ENCODE measurements at regions not wholly inside any gene's neighbourhood (a gene's known extent, or its start where the extent isn't known, plus 50 kb on each side); places are given as distances from the start of the nearest gene placed in this dataset.

- no peak for TF ChIP-seq FOXP2 (optimal IDR thresholded peaks at IDR 0.05; ENCODE audit: borderline replicate concordance, extremely low read depth, extremely low read length, insufficient read depth)
- TF ChIP-seq REST (IDR thresholded peaks at IDR 0.05; ENCODE audit: insufficient read depth in 1 of 2, low read depth in 2 of 2, low read length in 2 of 2), result no peak
- TF ChIP-seq TAF1 (IDR thresholded peaks at IDR 0.05; ENCODE audit: borderline replicate concordance, insufficient read depth, low read length), result no peak
- no peak for TF ChIP-seq SIN3A (IDR thresholded peaks at IDR 0.05; ENCODE audit: borderline replicate concordance, insufficient read depth, low read length)
- TF ChIP-seq POLR2AphosphoS5 (IDR thresholded peaks at IDR 0.05; ENCODE audit: low read depth, low read length), result no peak
Observed at GRCh38 chr10:88089498-88089897, 226.1 kb downstream of the PTEN start.

GRCh38 chr10:88090568-88091214, 227.3 kb downstream of the PTEN start:
- no peak for TF ChIP-seq FOXP2 (optimal IDR thresholded peaks at IDR 0.05; ENCODE audit: borderline replicate concordance, extremely low read depth, extremely low read length, insufficient read depth)
- no peak for TF ChIP-seq SIN3A (IDR thresholded peaks at IDR 0.05; ENCODE audit: borderline replicate concordance, insufficient read depth, low read length)
- no peak for TF ChIP-seq REST (IDR thresholded peaks at IDR 0.05; ENCODE audit: insufficient read depth in 1 of 2, low read depth in 2 of 2, low read length in 2 of 2)
- TF ChIP-seq POLR2AphosphoS5 (IDR thresholded peaks at IDR 0.05; ENCODE audit: low read depth, low read length), result no peak
- no peak for TF ChIP-seq TAF1 (IDR thresholded peaks at IDR 0.05; ENCODE audit: borderline replicate concordance, insufficient read depth, low read length)

GRCh38 chr10:88091490-88092061, 228.2 kb downstream of the PTEN start:
- no peak for TF ChIP-seq REST (IDR thresholded peaks at IDR 0.05; ENCODE audit: insufficient read depth in 1 of 2, low read depth in 2 of 2, low read length in 2 of 2)
- TF ChIP-seq TAF1 (IDR thresholded peaks at IDR 0.05; ENCODE audit: borderline replicate concordance, insufficient read depth, low read length), result no peak
- TF ChIP-seq FOXP2 (optimal IDR thresholded peaks at IDR 0.05; ENCODE audit: borderline replicate concordance, extremely low read depth, extremely low read length, insufficient read depth), result no peak
- TF ChIP-seq POLR2AphosphoS5 (IDR thresholded peaks at IDR 0.05; ENCODE audit: low read depth, low read length), result no peak
- TF ChIP-seq SIN3A (IDR thresholded peaks at IDR 0.05; ENCODE audit: borderline replicate concordance, insufficient read depth, low read length), result no peak

- no peak for TF ChIP-seq POLR2AphosphoS5 (IDR thresholded peaks at IDR 0.05; ENCODE audit: low read depth, low read length)
- no peak for TF ChIP-seq TAF1 (IDR thresholded peaks at IDR 0.05; ENCODE audit: borderline replicate concordance, insufficient read depth, low read length)
Observed at GRCh38 chr10:88092265-88092664, 228.8 kb downstream of the PTEN start.

- TF ChIP-seq REST (IDR thresholded peaks at IDR 0.05; ENCODE audit: insufficient read depth in 1 of 2, low read depth in 2 of 2, low read length in 2 of 2) (no peak), SIN3A (IDR thresholded peaks at IDR 0.05; ENCODE audit: borderline replicate concordance, insufficient read depth, low read length) (no peak), POLR2AphosphoS5 (IDR thresholded peaks at IDR 0.05; ENCODE audit: low read depth, low read length) (no peak), TAF1 (IDR thresholded peaks at IDR 0.05; ENCODE audit: borderline replicate concordance, insufficient read depth, low read length) (no peak), FOXP2 (optimal IDR thresholded peaks at IDR 0.05; ENCODE audit: borderline replicate concordance, extremely low read depth, extremely low read length, insufficient read depth) (no peak)
Observed at GRCh38 chr10:88092973-88093372, 229.5 kb downstream of the PTEN start.

Data from PFSK-1 (cell line).